Sigmoid colon (tissue), 6 donors: ENCODE measurements at regions not wholly inside any gene's neighbourhood (a gene's known extent, or its start where the extent isn't known, plus 50 kb on each side); places are given as distances from the start of the nearest gene placed in this dataset.

ENCODE experiments used
- DNase-seq: peaks from one replicate; pipeline ENCODE4 v3.0.0-alpha.2; 2019
- H3K27ac ChIP-seq, 4 donors: fragments of 200-600 bp; sonication (generic); one replicate each; pipeline ENCODE4 v1.5.1; 2016 to 2019; ENCODE audit warnings: mild to moderate bottlenecking in 1 of 4
- H3K27me3 ChIP-seq, 3 donors: fragments of 200-600 bp; sonication (generic); one replicate each; pipeline ENCODE4 v1.5.1; 2019; ENCODE audit warnings: mild to moderate bottlenecking in 1 of 3
- H3K36me3 ChIP-seq, 4 donors: fragments of 200-600 bp; sonication (generic); one replicate each; pipeline ENCODE4 v1.5.1; 2016 to 2019
- H3K4me1 ChIP-seq, 4 donors: fragments of 200-600 bp; sonication (generic); one replicate each; pipeline ENCODE4 v1.5.1; 2017 to 2019
- H3K4me3 ChIP-seq, 4 donors: fragments of 200-600 bp; sonication (generic); one replicate each; pipeline ENCODE4 v1.5.1; 2017 to 2019; ENCODE audit warnings: mild to moderate bottlenecking in 2 of 4, moderate library complexity in 1 of 4
- H3K9me3 ChIP-seq, 4 donors: fragments of 200-600 bp in 3 of 4; sonication (generic) in 3 of 4; one replicate each; pipeline versions ENCODE4 v1.5.1 to v1.6.1; 2013 to 2019
- EP300 ChIP-seq, 4 donors: sonication (generic); formaldehyde crosslinking; IDR thresholded peaks; one replicate each; pipeline ENCODE4 v1.6.1; 2017; ENCODE audit warnings: antibody characterized with exemption in 4 of 4
- POLR2A ChIP-seq, 2 donors: fragments of 450-650 bp; IDR thresholded peaks; one replicate each; pipeline ENCODE4 v1.6.1; 2016; ENCODE audit warnings: antibody characterized with exemption in 2 of 2, mild to moderate bottlenecking in 2 of 2, moderate library complexity in 2 of 2
- POLR2AphosphoS5 ChIP-seq, 4 donors: sonication (generic); formaldehyde crosslinking; IDR thresholded peaks; one replicate each; pipeline ENCODE4 v1.6.1; 2017; ENCODE audit warnings: antibody characterized with exemption in 4 of 4
- WGBS, 2 donors: extraction: QIAGEN DNeasy Blood & Tissue Kit; methylation state at CpG; one replicate each; pipeline ENCODE4 v1.1.7; 2013; 5-methylcytosine and 5-hydroxymethylcytosine counted together
- intact Hi-C: fragments of 100-400 bp; cut with DNase I; formaldehyde crosslinking; loops from one replicate; pipeline ENCODE4 v1.15.1; 2023
- TF ChIP-seq, protein P1 (sequence below), 4 experiments: fragments of 450-650 bp in 3 of 4; fragments of 200-600 bp in 1 of 4; IDR thresholded peaks; one replicate each; pipeline ENCODE4 v1.5.1; 2016 to 2019; ENCODE audit warnings: antibody characterized with exemption in 4 of 4, mild to moderate bottlenecking in 3 of 4, moderate library complexity in 2 of 4
- donor health status: healthy with polysubstance abuse.
- donor health status: healthy.

DNA sequence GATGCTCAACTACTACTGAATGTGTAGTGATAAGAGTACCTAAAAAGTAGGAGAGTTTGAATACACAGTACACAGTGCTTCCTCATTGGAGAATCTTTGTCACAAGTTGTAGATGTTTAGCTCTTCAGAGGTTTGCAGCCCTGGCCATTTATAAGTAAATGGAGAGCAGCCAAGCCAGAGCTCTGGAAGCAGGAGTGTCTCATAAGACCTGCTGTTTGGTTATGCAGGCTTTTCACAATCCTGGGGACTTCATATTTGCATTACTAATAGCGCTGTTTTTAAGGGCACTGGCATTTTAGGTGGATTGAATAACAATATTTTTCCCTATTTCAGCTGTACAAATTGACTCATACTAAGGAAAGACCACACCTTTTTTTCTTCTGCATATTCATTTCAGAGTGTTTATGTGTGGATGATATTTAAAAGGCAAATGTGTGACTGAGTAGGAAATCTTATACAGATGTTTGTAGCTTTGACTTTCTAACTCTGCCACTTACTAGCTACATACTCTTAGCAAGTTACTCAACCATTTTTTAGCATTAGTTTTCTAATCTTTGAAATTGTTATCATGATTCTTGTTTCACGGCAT lies 730.5 kb upstream of the MAP3K7 start:
- Histone ChIP-seq H3K36me3 (no peaks in the 10 kb centered on the region), H3K9me3 (no peaks in the 10 kb centered on the region), H3K27ac (no peak overlapping the region), H3K4me1 (peaks cover 0 to 9% (median 0%) of the 10 kb centered on the region in 4 donors), H3K27me3 (no peaks in the 10 kb centered on the region), H3K4me3 (no peak overlapping the region)
- TF ChIP-seq POLR2AphosphoS5 (IDR thresholded peaks at IDR 0.05): no peak
- TF ChIP-seq, protein P1, sequence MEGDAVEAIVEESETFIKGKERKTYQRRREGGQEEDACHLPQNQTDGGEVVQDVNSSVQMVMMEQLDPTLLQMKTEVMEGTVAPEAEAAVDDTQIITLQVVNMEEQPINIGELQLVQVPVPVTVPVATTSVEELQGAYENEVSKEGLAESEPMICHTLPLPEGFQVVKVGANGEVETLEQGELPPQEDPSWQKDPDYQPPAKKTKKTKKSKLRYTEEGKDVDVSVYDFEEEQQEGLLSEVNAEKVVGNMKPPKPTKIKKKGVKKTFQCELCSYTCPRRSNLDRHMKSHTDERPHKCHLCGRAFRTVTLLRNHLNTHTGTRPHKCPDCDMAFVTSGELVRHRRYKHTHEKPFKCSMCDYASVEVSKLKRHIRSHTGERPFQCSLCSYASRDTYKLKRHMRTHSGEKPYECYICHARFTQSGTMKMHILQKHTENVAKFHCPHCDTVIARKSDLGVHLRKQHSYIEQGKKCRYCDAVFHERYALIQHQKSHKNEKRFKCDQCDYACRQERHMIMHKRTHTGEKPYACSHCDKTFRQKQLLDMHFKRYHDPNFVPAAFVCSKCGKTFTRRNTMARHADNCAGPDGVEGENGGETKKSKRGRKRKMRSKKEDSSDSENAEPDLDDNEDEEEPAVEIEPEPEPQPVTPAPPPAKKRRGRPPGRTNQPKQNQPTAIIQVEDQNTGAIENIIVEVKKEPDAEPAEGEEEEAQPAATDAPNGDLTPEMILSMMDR (IDR thresholded peaks at IDR 0.05): no peak
- no peak for TF ChIP-seq EP300 (IDR thresholded peaks at IDR 0.05)
- TF ChIP-seq POLR2A (IDR thresholded peaks at IDR 0.05): no peak
- no peak for DNase-seq
- WGBS, 2 donors: 83 to 86% methylated on average over 2 of the region's 2 CpGs
- intact Hi-C loops: no loop called here

DNA sequence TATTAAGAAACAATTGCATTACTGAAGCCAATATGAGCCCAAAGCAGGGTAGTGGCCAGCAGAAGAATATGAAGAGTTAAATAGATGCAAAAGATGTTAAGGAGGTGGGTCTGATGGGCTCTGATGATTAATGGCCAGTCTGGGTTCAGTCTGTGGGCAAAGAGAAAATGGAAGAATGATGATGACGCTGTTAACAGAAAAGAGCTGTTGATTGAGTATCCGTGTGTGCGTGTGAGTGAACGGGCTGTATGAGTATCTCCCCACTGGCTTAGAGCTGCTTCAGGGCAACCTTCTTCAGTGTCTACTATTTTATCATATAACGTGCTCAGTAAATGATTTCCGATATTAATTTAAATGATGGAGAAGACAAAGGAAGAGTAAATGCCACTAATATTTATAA lies 723.3 kb upstream of the MAP3K7 start:
- H3K4me3 ChIP-seq: no peak overlapping the region
- TF ChIP-seq POLR2AphosphoS5 (IDR thresholded peaks at IDR 0.05) (no peak), POLR2A (IDR thresholded peaks at IDR 0.05) (no peak), EP300 (IDR thresholded peaks at IDR 0.05) (no peak)
- TF ChIP-seq, protein P1 (IDR thresholded peaks at IDR 0.05): no peak
- intact Hi-C loops: no loop called here
- no peaks in the 10 kb centered on the region for H3K4me1 ChIP-seq
- 95 to 97% methylated on average over 6 of the region's 6 CpGs for whole genome bisulfite sequencing, 2 donors
- no peaks in the 10 kb centered on the region for H3K36me3 ChIP-seq
- DNase-seq: no peak
- H3K27me3 ChIP-seq: no peaks in the 10 kb centered on the region
- no peaks in the 10 kb centered on the region for H3K9me3 ChIP-seq
- no peak overlapping the region for H3K27ac ChIP-seq

DNA sequence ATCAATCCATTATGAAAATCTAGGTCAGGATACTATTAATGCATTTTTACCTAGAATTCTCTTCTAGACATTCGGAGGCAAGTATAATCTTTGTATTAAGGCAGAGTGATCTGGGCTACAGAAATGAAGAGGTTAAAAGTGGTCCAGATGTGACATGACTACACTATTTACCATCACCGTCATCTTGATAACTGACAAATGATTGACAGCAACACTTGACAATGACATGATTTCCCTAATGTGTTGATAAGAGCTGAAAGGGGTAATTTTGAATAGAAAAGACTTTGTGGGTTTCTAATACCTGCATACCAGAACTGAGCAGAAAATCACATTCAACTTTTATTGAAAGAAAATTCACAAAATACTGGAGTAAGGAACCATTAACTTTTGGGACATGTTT lies 718.9 kb upstream of the MAP3K7 start:
- intact Hi-C loops: no loop called here
- no peaks in the 10 kb centered on the region for H3K36me3 ChIP-seq

DNA sequence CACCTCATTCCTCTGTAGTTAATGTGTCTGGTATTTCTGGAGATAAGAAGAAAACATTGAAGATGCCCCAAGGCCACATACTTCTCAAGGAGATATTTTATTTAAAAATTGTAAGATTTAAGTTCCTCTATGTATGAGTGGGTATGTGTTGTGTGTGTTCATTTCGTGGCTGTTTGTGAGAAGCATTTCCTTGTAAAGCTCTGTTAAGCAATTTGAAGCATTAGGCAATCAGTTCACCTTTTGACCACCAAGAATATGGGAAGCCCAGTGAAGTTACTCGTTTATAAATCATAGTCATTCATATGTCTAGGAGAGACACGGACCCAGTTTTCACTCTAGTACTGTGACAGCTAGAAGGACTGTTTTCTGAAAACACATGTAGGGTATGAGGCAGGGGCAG lies 717.6 kb upstream of the MAP3K7 start:
- Histone ChIP-seq H3K4me3 (no peak overlapping the region), H3K27me3 (no peaks in the 10 kb centered on the region), H3K9me3 (no peaks in the 10 kb centered on the region), H3K36me3 (no peaks in the 10 kb centered on the region), H3K27ac (no peak overlapping the region), H3K4me1 (peaks cover 0 to 4% (median 0%) of the 10 kb centered on the region in 4 donors)
- TF ChIP-seq POLR2A (IDR thresholded peaks at IDR 0.05) (no peak), POLR2AphosphoS5 (IDR thresholded peaks at IDR 0.05) (no peak)
- TF ChIP-seq, protein P1 (IDR thresholded peaks at IDR 0.05): no peak
- intact Hi-C loops: no loop called here
- no peak for DNase-seq
- whole genome bisulfite sequencing, 2 donors: 49 to 63% methylated on average over 3 of the region's 3 CpGs

More for the DNA sequence above, 718.9 kb upstream of the MAP3K7 start:
- no peaks in the 10 kb centered on the region for H3K9me3 ChIP-seq
- no peaks in the 10 kb centered on the region for H3K27me3 ChIP-seq
- no peaks in the 10 kb centered on the region for H3K4me1 ChIP-seq
- DNase-seq: no peak
- H3K4me3 ChIP-seq: no peak overlapping the region
- no peak overlapping the region for H3K27ac ChIP-seq
- TF ChIP-seq POLR2A (IDR thresholded peaks at IDR 0.05): no peak
- TF ChIP-seq, protein P1 (IDR thresholded peaks at IDR 0.05): no peak
- no peak for TF ChIP-seq POLR2AphosphoS5 (IDR thresholded peaks at IDR 0.05)
- no peak for TF ChIP-seq EP300 (IDR thresholded peaks at IDR 0.05)
- WGBS, 2 donors: 72 to 77% methylated on average over 2 of the region's 2 CpGs

DNA sequence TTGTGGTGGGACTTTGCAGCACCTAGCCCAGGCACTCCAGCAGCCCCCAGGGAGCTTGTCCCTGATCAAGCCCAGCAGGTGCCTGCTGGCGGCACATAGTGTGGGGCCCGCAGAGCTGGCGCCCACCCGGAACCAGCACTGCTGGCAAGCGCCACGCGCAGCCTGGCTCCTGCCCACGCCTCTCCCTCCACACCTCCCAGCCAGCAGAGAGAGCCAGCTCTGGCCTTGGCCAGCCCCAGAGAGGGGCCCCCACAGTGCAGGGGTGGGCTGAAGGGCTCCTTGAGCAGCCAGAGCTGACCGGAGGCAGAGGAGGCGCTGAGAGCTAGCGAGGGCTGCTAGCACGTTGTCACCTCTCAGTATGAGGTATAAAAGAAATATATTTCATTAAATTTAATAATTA lies 716.5 kb upstream of the MAP3K7 start:
- Histone ChIP-seq H3K4me3 (no peak overlapping the region), H3K36me3 (no peaks in the 10 kb centered on the region), H3K4me1 (peaks cover 0 to 4% (median 0%) of the 10 kb centered on the region in 4 donors), H3K27ac (no peak overlapping the region), H3K27me3 (no peaks in the 10 kb centered on the region), H3K9me3 (no peaks in the 10 kb centered on the region)
- 97% methylated on average over 12 of the region's 12 CpGs for WGBS, 2 donors
- TF ChIP-seq EP300 (IDR thresholded peaks at IDR 0.05) (no peak), POLR2A (IDR thresholded peaks at IDR 0.05) (no peak), POLR2AphosphoS5 (IDR thresholded peaks at IDR 0.05) (no peak)
- TF ChIP-seq, protein P1 (IDR thresholded peaks at IDR 0.05): no peak
- DNase-seq: no peak
- intact Hi-C loops: no loop called here
